ENCODE measurements at regions not wholly inside any gene's neighbourhood (a gene's known extent, or its start where the extent isn't known, plus 50 kb on each side); places are given as distances from the start of the nearest gene placed in this dataset.
"Not testable (repeated sequence)": the region's sequence is repeated elsewhere in the genome, so short reads cannot be mapped to it uniquely, and the experiment has no call there.

GRCh38 chr12:45509187-45509586 is 220.3 kb upstream of the ARID2 start:
- TF ChIP-seq CTCF (conservative IDR thresholded peaks at IDR 0.05; ENCODE audit: low read depth, low read length) = no peak
- no peak overlapping the region for H3K4me3 ChIP-seq (ENCODE audit: low read depth, low read length)
- DNase-seq (ENCODE audit: low read depth) = no peak

- no peak for TF ChIP-seq CTCF (conservative IDR thresholded peaks at IDR 0.05; ENCODE audit: low read depth, low read length)
- no peak overlapping the region for H3K4me3 ChIP-seq (ENCODE audit: low read depth, low read length)
- DNase-seq (ENCODE audit: low read depth) = no peak
These were observed 219.9 kb upstream of the ARID2 start for GRCh38 chr12:45509621-45510020.

DNA sequence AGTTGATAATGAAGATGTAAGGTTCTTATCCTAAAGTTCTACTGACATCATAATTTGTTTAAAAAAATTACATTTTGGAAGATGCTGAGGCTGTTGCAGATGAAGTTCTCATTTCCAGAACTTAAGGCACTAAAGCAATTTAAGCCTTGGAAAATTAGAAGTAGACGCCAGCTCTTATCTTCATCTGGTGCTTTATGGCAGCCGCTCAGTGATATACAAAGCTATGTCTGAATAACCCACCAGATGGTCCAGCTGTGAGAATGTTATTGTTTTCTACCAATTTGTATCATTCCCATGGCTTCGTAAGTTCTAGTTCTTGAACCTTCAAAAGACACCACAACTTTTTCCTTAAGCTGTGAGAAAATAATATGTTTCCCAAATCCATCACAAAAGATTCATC is 212.1 kb upstream of the ARID2 start:
- DNase-seq (ENCODE audit: low read depth) = no peak
- no peak for TF ChIP-seq CTCF (conservative IDR thresholded peaks at IDR 0.05; ENCODE audit: low read depth, low read length)
- no peak overlapping the region for H3K4me3 ChIP-seq (ENCODE audit: low read depth, low read length)

GRCh38 chr12:45518291-45519235 is 210.9 kb upstream of the ARID2 start:
- DNase-seq (ENCODE audit: low read depth) = no peak
- no peak for TF ChIP-seq CTCF (conservative IDR thresholded peaks at IDR 0.05; ENCODE audit: low read depth, low read length)
- H3K4me3 ChIP-seq (ENCODE audit: low read depth, low read length) = no peak overlapping the region

GRCh38 chr12:45522227-45522626 is 207.3 kb upstream of the ARID2 start:
- TF ChIP-seq CTCF (conservative IDR thresholded peaks at IDR 0.05; ENCODE audit: low read depth, low read length) = no peak
- DNase-seq (ENCODE audit: low read depth) = no peak
- no peak overlapping the region for H3K4me3 ChIP-seq (ENCODE audit: low read depth, low read length)

DNA sequence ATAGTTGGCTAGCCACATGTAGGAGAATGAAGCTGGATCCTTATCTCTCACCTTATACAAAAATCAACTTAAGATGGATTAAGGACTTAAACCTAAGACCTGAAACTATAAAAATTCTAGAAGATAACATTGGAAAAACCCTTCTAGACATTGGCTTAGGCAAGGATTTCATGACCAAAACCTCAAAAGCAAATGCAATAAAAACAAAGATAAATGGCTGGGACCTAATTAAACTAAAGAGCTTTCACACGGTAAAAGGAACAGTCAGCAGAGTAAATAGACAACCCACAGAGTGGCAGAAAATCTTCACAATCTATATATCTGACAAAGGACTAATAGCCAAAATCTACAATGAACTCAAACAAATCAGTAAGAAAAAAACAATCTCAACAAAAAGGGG is 202.7 kb upstream of the ARID2 start:
- not testable (repeated sequence) for DNase-seq (ENCODE audit: low read depth); H3K4me3 ChIP-seq (ENCODE audit: low read depth, low read length)

DNA sequence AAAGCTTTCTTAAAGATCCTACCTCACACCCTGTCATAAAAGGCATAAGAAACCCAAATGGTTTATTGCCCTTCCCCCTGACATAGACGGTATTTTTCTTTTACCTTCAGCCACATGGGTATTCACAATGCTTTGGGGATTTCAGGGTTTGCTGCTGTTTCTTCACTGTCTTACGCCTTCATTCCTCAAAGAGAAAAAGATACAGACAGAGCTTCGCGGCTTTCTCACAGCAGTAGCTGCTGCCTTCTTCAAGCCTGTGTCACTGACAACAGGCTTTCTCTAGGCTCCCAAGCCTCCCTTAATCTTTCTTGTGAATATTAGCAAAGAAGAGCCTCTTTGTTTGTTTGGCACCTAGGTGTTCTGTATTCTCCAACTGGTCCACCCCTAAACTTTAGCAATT is 197.4 kb upstream of the ARID2 start:
- TF ChIP-seq CTCF (conservative IDR thresholded peaks at IDR 0.05; ENCODE audit: low read depth, low read length) = no peak
- no peak overlapping the region for H3K4me3 ChIP-seq (ENCODE audit: low read depth, low read length)
- no peak for DNase-seq (ENCODE audit: low read depth)
